IMR-90 (cell line): ENCODE measurements at regions not wholly inside any gene's neighbourhood (a gene's known extent, or its start where the extent isn't known, plus 50 kb on each side); places are given as distances from the start of the nearest gene placed in this dataset.
"Not testable (repeated sequence)": the region's sequence is repeated elsewhere in the genome, so short reads cannot be mapped to it uniquely, and the experiment has no call there.

ENCODE experiments used
- BHLHE40 ChIP-seq: fragments of 150-350 bp; IDR thresholded peaks from 2 replicates; pipeline ENCODE4 v1.6.1; 2016; ENCODE audit warnings: mild to moderate bottlenecking, low read depth, low read length
- CTCF ChIP-seq: conservative IDR thresholded peaks from 2 replicates; pipeline ENCODE4 v1.5.1; 2012; ENCODE audit warnings: mild to moderate bottlenecking, low read depth, low read length, improper control_type of control experiment
- POLR2A ChIP-seq: IDR thresholded peaks from 2 replicates; pipeline ENCODE4 v1.6.1; 2012; ENCODE audit warnings: mild to moderate bottlenecking, low read depth, low read length
- RFX5 ChIP-seq: IDR thresholded peaks from 2 replicates; pipeline ENCODE4 v1.8.0; 2012; ENCODE audit warnings: low read depth, mild to moderate bottlenecking, low read length, moderate library complexity
- SMC3 ChIP-seq: fragments of 150-350 bp; IDR thresholded peaks from 2 replicates; pipeline ENCODE4 v1.6.1; 2016; ENCODE audit warnings: low read depth, mild to moderate bottlenecking, antibody characterized with exemption, low read length, moderate library complexity

DNA sequence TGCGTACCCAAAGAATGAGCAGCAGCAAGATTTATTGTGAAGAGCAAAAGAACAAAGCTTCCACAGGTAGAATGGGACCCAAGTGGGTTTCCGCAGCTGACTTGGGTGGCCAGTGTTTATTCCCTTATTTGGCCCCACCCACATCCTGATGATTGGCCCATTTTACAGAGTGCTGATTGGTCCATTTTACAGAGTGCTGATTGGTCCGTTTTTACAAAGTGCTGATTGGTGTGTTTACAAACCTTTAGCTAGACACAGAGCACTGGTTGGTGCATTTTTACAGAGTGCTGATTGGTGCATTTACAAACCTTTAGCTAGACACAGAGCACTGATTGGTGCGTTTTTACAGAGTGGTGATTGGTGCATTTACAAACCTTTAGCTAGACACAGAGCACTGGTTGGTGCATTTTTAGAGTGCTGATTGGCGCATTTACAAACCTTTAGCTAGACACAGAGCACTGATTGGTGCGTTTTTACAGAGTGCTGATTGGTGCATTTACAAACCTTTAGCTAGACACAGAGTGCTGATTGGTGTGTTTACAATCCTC lies 94.8 kb downstream of the SAMD9 start:
- not testable (repeated sequence) for TF ChIP-seq CTCF, RFX5, BHLHE40, POLR2A, SMC3
